Neural progenitor cell (in vitro differentiated cells): ENCODE measurements at regions not wholly inside any gene's neighbourhood (a gene's known extent, or its start where the extent isn't known, plus 50 kb on each side); places are given as distances from the start of the nearest gene placed in this dataset.

ENCODE experiments used
- DNase-seq: peaks from one replicate; pipeline ENCODE4 v3.0.0-alpha.2; 2016; ENCODE audit warnings: low spot score
- H2AFZ ChIP-seq: fragments of 200-600 bp; sonication (generic); replicated peaks from 2 replicates; pipeline ENCODE4 v1.6.1; 2016; ENCODE audit warnings: antibody characterized with exemption
- H3F3A ChIP-seq: fragments of 200-600 bp; sonication (generic); 2 replicates; pipeline ENCODE4 v1.6.1; 2016; ENCODE audit warnings: antibody characterized with exemption, low read depth
- H3K27ac ChIP-seq: fragments of 200-600 bp; sonication (generic); 2 replicates; pipeline ENCODE4 v1.5.1; 2016; ENCODE audit warnings: mild to moderate bottlenecking
- H3K27me3 ChIP-seq: fragments of 200-600 bp; sonication (generic); 2 replicates; pipeline ENCODE4 v1.6.1; 2016; ENCODE audit warnings: mild to moderate bottlenecking, moderate library complexity
- H3K36me3 ChIP-seq: fragments of 200-600 bp; sonication (generic); 2 replicates; pipeline ENCODE4 v1.5.1; 2016
- H3K4me1 ChIP-seq: fragments of 200-600 bp; sonication (generic); 2 replicates; pipeline ENCODE4 v1.6.1; 2016; ENCODE audit warnings: mixed run types
- H3K4me2 ChIP-seq: fragments of 200-600 bp; sonication (generic); 2 replicates; pipeline ENCODE4 v1.6.1; 2016
- H3K4me3 ChIP-seq: fragments of 200-600 bp; sonication (generic); 2 replicates; pipeline ENCODE4 v1.5.1; 2016
- H3K79me2 ChIP-seq: fragments of 200-600 bp; sonication (generic); 2 replicates; pipeline ENCODE4 v1.6.1; 2016; ENCODE audit warnings: low read depth
- H3K9ac ChIP-seq: fragments of 200-600 bp; sonication (generic); 2 replicates; pipeline ENCODE4 v1.6.1; 2016
- H3K9me3 ChIP-seq: fragments of 200-600 bp; sonication (generic); 2 replicates; pipeline ENCODE4 v1.5.1; 2016; ENCODE audit warnings: low read depth
- H4K20me1 ChIP-seq: fragments of 200-600 bp; sonication (generic); 2 replicates; pipeline ENCODE4 v1.6.1; 2016; ENCODE audit warnings: low read depth
- H3K27ac Mint-ChIP-seq: 3 replicates; pipeline ENCODE4 v1.8.0; 2021; ENCODE audit warnings: mixed read lengths
- H3K27me3 Mint-ChIP-seq: 2 replicates; pipeline ENCODE4 v1.8.0; 2022; ENCODE audit warnings: low read depth, mild to moderate bottlenecking, inconsistent platforms, moderate library complexity, mixed read lengths; ENCODE audit not compliant: insufficient read depth
- H3K36me3 Mint-ChIP-seq: 3 replicates; pipeline ENCODE4 v1.8.0; 2021; ENCODE audit warnings: mixed read lengths
- H3K4me1 Mint-ChIP-seq: 3 replicates; pipeline ENCODE4 v1.8.0; 2021; ENCODE audit warnings: mixed read lengths
- H3K4me3 Mint-ChIP-seq: 3 replicates; pipeline ENCODE4 v1.8.0; 2021; ENCODE audit warnings: mild to moderate bottlenecking, moderate library complexity, mixed read lengths
- H3K9me3 Mint-ChIP-seq: 3 replicates; pipeline ENCODE4 v1.8.0; 2020; ENCODE audit warnings: mixed read lengths
- CTCF ChIP-seq: fragments of 200-600 bp; sonication (generic); IDR thresholded peaks from 2 replicates; pipeline ENCODE4 v1.5.1; 2017; ENCODE audit warnings: antibody characterized with exemption, mild to moderate bottlenecking
- EZH2 ChIP-seq: fragments of 200-600 bp; sonication (generic); IDR thresholded peaks from 2 replicates; pipeline ENCODE4 v1.6.1; 2017; ENCODE audit warnings: antibody characterized with exemption, mild to moderate bottlenecking, moderate library complexity
- EZH2phosphoT487 ChIP-seq: fragments of 200-600 bp; sonication (generic); IDR thresholded peaks from 2 replicates; pipeline ENCODE4 v1.6.1; 2017; ENCODE audit warnings: antibody characterized with exemption

- Mint-ChIP-seq H3K36me3 (no peaks in the 10 kb centered on the region), H3K27me3 (peaks cover 5% of the 10 kb centered on the region), H3K4me3 (no peak overlapping the region), H3K4me1 (peaks cover 5% of the 10 kb centered on the region), H3K9me3 (no peaks in the 10 kb centered on the region), H3K27ac (no peak overlapping the region)
- Histone ChIP-seq H3K9ac (no peak overlapping the region), H3F3A (peaks cover 20% of the 10 kb centered on the region), H3K27me3 (no peaks in the 10 kb centered on the region), H3K36me3 (no peaks in the 10 kb centered on the region), H3K4me3 (no peak overlapping the region), H2AFZ (no peak overlapping the region), H3K79me2 (no peaks in the 10 kb centered on the region), H3K4me2 (no peak overlapping the region), H3K4me1 (no peaks in the 10 kb centered on the region), H3K9me3 (peaks cover 4% of the 10 kb centered on the region), H3K27ac (no peak overlapping the region), H4K20me1 (no peaks in the 10 kb centered on the region)
- no peak for DNase-seq
- TF ChIP-seq EZH2 (no peak), CTCF (no peak), EZH2phosphoT487 (no peak)
Observed at GRCh38 chr17:77846531-77847085, 111.9 kb upstream of the TNRC6C start.

- H3K27ac Mint-ChIP-seq: no peak overlapping the region
- H3K4me1 Mint-ChIP-seq: peaks cover 5% of the 10 kb centered on the region
- no peaks in the 10 kb centered on the region for H3K9me3 Mint-ChIP-seq
- Histone ChIP-seq H3K9me3 (peaks cover 4% of the 10 kb centered on the region), H3K4me2 (no peak overlapping the region), H4K20me1 (no peaks in the 10 kb centered on the region), H3K9ac (no peak overlapping the region), H2AFZ (no peak overlapping the region), H3K4me1 (no peaks in the 10 kb centered on the region), H3K36me3 (no peaks in the 10 kb centered on the region), H3K4me3 (no peak overlapping the region), H3F3A (peaks cover 27% of the 10 kb centered on the region), H3K27me3 (no peaks in the 10 kb centered on the region), H3K79me2 (no peaks in the 10 kb centered on the region), H3K27ac (no peak overlapping the region)
- H3K4me3 Mint-ChIP-seq: no peak overlapping the region
- peaks cover 5% of the 10 kb centered on the region for H3K27me3 Mint-ChIP-seq
- no peaks in the 10 kb centered on the region for H3K36me3 Mint-ChIP-seq
- TF ChIP-seq EZH2phosphoT487: no peak
- no peak for TF ChIP-seq CTCF
- TF ChIP-seq EZH2: no peak
- no peak for DNase-seq
Observed at GRCh38 chr17:77847221-77848085, 111.0 kb upstream of the TNRC6C start.

DNA sequence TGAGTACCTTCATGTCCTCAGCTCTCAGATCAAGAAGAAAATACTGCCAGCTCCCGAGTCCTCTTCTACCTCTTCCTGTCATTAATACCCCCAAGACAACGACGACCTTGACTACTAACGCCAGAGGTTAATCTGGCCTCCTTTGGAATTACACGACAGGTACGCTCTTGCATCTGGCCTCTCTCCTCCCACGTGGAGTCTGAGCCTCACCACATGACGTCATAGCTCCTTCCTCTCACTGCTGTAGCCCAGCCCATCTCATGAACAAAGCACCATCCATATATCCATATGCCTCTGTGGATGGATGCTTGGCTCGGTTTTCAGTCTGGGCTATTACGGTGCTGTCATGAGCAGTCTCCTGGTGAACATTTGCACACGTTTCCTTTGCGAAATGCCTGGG lies 110.2 kb upstream of the TNRC6C start:
- no peaks in the 10 kb centered on the region for H3K36me3 ChIP-seq
- TF ChIP-seq CTCF (no peak), EZH2phosphoT487 (no peak), EZH2 (no peak)
- no peaks in the 10 kb centered on the region for H3K9me3 Mint-ChIP-seq
- no peak overlapping the region for H2AFZ ChIP-seq
- H3K4me1 Mint-ChIP-seq: no peaks in the 10 kb centered on the region
- H3K4me2 ChIP-seq: no peak overlapping the region
- peaks cover 27% of the 10 kb centered on the region for H3F3A ChIP-seq
- no peak overlapping the region for H3K27ac Mint-ChIP-seq
- H3K27me3 Mint-ChIP-seq: peaks cover 2% of the 10 kb centered on the region
- H3K36me3 Mint-ChIP-seq: no peaks in the 10 kb centered on the region
- H3K4me3 ChIP-seq: no peak overlapping the region
- H3K79me2 ChIP-seq: no peaks in the 10 kb centered on the region
- H3K9ac ChIP-seq: no peak overlapping the region
- DNase-seq: no peak
- H3K4me1 ChIP-seq: no peaks in the 10 kb centered on the region
- no peak overlapping the region for H3K27ac ChIP-seq
- H3K9me3 ChIP-seq: peaks cover 4% of the 10 kb centered on the region
- no peaks in the 10 kb centered on the region for H4K20me1 ChIP-seq
- H3K27me3 ChIP-seq: no peaks in the 10 kb centered on the region
- H3K4me3 Mint-ChIP-seq: no peak overlapping the region
